ENCODE measurements at regions not wholly inside any gene's neighbourhood (a gene's known extent, or its start where the extent isn't known, plus 50 kb on each side); places are given as distances from the start of the nearest gene placed in this dataset.
"Not testable (repeated sequence)": the region's sequence is repeated elsewhere in the genome, so short reads cannot be mapped to it uniquely, and the experiment has no call there.

DNA sequence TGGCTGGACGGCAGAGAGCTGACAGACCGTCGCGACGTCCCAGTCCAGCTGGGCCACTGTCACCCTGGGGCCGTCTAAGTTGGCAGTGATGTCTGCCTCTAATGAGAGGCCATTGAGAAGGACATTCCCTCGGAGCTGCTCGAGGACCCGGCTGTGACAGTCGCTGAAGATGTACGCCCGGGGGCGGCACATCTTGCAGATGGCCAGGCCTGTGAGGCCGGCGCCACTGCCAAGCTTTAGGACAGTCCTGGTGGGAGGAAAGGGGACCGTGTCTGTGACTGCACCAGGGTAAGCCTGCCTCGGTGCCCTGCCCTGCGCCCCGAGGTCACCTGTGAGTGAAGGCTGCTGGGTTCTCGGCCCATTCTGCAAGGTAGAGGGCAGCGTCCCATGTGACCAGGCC lies 181.6 kb downstream of the ADRA2C start:
- TF ChIP-seq, protein P1, sequence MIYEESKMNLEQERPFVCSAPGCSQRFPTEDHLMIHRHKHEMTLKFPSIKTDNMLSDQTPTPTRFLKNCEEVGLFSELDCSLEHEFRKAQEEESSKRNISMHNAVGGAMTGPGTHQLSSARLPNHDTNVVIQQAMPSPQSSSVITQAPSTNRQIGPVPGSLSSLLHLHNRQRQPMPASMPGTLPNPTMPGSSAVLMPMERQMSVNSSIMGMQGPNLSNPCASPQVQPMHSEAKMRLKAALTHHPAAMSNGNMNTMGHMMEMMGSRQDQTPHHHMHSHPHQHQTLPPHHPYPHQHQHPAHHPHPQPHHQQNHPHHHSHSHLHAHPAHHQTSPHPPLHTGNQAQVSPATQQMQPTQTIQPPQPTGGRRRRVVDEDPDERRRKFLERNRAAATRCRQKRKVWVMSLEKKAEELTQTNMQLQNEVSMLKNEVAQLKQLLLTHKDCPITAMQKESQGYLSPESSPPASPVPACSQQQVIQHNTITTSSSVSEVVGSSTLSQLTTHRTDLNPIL (CRISPR knock-in tag; IDR thresholded peaks at IDR 0.05; ENCODE audit: low read depth) = not testable (repeated sequence)
- not testable (repeated sequence) for TF ChIP-seq ARNTL (CRISPR knock-in tag; IDR thresholded peaks at IDR 0.05; ENCODE audit: borderline replicate concordance, low read depth); RARB (CRISPR knock-in tag; IDR thresholded peaks at IDR 0.05); ESRRG (CRISPR knock-in tag; IDR thresholded peaks at IDR 0.05); GLIS3 (CRISPR knock-in tag; IDR thresholded peaks at IDR 0.05); OSR1 (CRISPR knock-in tag; IDR thresholded peaks at IDR 0.05); ZFP3 (CRISPR knock-in tag; IDR thresholded peaks at IDR 0.05); ZFP30 (CRISPR knock-in tag; IDR thresholded peaks at IDR 0.05); ISL1 (CRISPR knock-in tag; IDR thresholded peaks at IDR 0.05); PPARA (CRISPR knock-in tag; IDR thresholded peaks at IDR 0.05; ENCODE audit: borderline replicate concordance)
- TF ChIP-seq, protein P2, sequence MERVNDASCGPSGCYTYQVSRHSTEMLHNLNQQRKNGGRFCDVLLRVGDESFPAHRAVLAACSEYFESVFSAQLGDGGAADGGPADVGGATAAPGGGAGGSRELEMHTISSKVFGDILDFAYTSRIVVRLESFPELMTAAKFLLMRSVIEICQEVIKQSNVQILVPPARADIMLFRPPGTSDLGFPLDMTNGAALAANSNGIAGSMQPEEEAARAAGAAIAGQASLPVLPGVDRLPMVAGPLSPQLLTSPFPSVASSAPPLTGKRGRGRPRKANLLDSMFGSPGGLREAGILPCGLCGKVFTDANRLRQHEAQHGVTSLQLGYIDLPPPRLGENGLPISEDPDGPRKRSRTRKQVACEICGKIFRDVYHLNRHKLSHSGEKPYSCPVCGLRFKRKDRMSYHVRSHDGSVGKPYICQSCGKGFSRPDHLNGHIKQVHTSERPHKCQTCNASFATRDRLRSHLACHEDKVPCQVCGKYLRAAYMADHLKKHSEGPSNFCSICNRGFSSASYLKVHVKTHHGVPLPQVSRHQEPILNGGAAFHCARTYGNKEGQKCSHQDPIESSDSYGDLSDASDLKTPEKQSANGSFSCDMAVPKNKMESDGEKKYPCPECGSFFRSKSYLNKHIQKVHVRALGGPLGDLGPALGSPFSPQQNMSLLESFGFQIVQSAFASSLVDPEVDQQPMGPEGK (CRISPR knock-in tag; IDR thresholded peaks at IDR 0.05; ENCODE audit: borderline replicate concordance) = not testable (repeated sequence)
- TF ChIP-seq, protein P3, sequence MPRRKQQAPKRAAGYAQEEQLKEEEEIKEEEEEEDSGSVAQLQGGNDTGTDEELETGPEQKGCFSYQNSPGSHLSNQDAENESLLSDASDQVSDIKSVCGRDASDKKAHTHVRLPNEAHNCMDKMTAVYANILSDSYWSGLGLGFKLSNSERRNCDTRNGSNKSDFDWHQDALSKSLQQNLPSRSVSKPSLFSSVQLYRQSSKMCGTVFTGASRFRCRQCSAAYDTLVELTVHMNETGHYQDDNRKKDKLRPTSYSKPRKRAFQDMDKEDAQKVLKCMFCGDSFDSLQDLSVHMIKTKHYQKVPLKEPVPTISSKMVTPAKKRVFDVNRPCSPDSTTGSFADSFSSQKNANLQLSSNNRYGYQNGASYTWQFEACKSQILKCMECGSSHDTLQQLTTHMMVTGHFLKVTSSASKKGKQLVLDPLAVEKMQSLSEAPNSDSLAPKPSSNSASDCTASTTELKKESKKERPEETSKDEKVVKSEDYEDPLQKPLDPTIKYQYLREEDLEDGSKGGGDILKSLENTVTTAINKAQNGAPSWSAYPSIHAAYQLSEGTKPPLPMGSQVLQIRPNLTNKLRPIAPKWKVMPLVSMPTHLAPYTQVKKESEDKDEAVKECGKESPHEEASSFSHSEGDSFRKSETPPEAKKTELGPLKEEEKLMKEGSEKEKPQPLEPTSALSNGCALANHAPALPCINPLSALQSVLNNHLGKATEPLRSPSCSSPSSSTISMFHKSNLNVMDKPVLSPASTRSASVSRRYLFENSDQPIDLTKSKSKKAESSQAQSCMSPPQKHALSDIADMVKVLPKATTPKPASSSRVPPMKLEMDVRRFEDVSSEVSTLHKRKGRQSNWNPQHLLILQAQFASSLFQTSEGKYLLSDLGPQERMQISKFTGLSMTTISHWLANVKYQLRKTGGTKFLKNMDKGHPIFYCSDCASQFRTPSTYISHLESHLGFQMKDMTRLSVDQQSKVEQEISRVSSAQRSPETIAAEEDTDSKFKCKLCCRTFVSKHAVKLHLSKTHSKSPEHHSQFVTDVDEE (CRISPR knock-in tag; IDR thresholded peaks at IDR 0.05) = not testable (repeated sequence)
- TF ChIP-seq, protein P4, sequence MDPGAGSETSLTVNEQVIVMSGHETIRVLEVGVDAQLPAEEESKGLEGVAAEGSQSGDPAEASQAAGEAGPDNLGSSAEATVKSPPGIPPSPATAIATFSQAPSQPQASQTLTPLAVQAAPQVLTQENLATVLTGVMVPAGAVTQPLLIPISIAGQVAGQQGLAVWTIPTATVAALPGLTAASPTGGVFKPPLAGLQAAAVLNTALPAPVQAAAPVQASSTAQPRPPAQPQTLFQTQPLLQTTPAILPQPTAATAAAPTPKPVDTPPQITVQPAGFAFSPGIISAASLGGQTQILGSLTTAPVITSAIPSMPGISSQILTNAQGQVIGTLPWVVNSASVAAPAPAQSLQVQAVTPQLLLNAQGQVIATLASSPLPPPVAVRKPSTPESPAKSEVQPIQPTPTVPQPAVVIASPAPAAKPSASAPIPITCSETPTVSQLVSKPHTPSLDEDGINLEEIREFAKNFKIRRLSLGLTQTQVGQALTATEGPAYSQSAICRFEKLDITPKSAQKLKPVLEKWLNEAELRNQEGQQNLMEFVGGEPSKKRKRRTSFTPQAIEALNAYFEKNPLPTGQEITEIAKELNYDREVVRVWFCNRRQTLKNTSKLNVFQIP (CRISPR knock-in tag; IDR thresholded peaks at IDR 0.05; ENCODE audit: borderline replicate concordance, low read depth) = not testable (repeated sequence)
